HG03457 (cell line): ENCODE measurements at regions not wholly inside any gene's neighbourhood (a gene's known extent, or its start where the extent isn't known, plus 50 kb on each side); places are given as distances from the start of the nearest gene placed in this dataset.

Source experiments
- ATAC-seq: cut with Tn5 transposase; IDR thresholded peaks from one replicate; pipeline ENCODE4 v1.9.1; 2021; ENCODE audit warnings: moderate number of reproducible peaks; ENCODE audit not compliant: unreplicated experiment

GRCh38 chr3:44015170-44015569, 226.5 kb upstream of the TOPAZ1 start:
- no peak for ATAC-seq

GRCh38 chr3:44016818-44017217, 224.9 kb upstream of the TOPAZ1 start:
- no peak for ATAC-seq

- ATAC-seq = no peak
Observed at GRCh38 chr3:44018926-44019325, 222.8 kb upstream of the TOPAZ1 start.

GRCh38 chr3:44019736-44020135, 221.9 kb upstream of the TOPAZ1 start:
- no peak for ATAC-seq

- no peak for ATAC-seq
Observed at GRCh38 chr3:44020143-44020542, 221.5 kb upstream of the TOPAZ1 start.

- no peak for ATAC-seq
Observed at GRCh38 chr3:44021651-44022594, 219.8 kb upstream of the TOPAZ1 start.

GRCh38 chr3:44023961-44024593, 217.6 kb upstream of the TOPAZ1 start:
- no peak for ATAC-seq

- ATAC-seq = no peak
Observed at GRCh38 chr3:44026220-44026865, 215.3 kb upstream of the TOPAZ1 start.

- no peak for ATAC-seq
Observed at GRCh38 chr3:44029100-44029499, 212.6 kb upstream of the TOPAZ1 start.

- ATAC-seq = no peak
Observed at GRCh38 chr3:44030285-44030684, 211.4 kb upstream of the TOPAZ1 start.

- ATAC-seq = no peak
Observed at GRCh38 chr3:44030687-44031305, 210.9 kb upstream of the TOPAZ1 start.

GRCh38 chr3:44031387-44032380, 210.0 kb upstream of the TOPAZ1 start:
- ATAC-seq = no peak

- ATAC-seq = no peak
Observed at GRCh38 chr3:44032487-44032886, 209.2 kb upstream of the TOPAZ1 start.

GRCh38 chr3:44033123-44033522, 208.6 kb upstream of the TOPAZ1 start:
- ATAC-seq = no peak

- ATAC-seq = no peak
Observed at GRCh38 chr3:44036850-44037249, 204.8 kb upstream of the TOPAZ1 start.

GRCh38 chr3:44039006-44039405, 202.7 kb upstream of the TOPAZ1 start:
- no peak for ATAC-seq

- no peak for ATAC-seq
Observed at GRCh38 chr3:44041726-44042125, 200.0 kb upstream of the TOPAZ1 start.

GRCh38 chr3:44042772-44043171, 198.9 kb upstream of the TOPAZ1 start:
- ATAC-seq = no peak

- ATAC-seq = peak; percentile 75
Observed at GRCh38 chr3:44045476-44046275, 196.0 kb upstream of the TOPAZ1 start.
